GM21447 (cell line): ENCODE measurements at regions not wholly inside any gene's neighbourhood (a gene's known extent, or its start where the extent isn't known, plus 50 kb on each side); places are given as distances from the start of the nearest gene placed in this dataset.
"Not testable (repeated sequence)": the region's sequence is repeated elsewhere in the genome, so short reads cannot be mapped to it uniquely, and the experiment has no call there.

Experiments used
- ATAC-seq: cut with Tn5 transposase; IDR thresholded peaks from one replicate; pipeline ENCODE4 v1.9.1; 2021; ENCODE audit not compliant: unreplicated experiment

DNA sequence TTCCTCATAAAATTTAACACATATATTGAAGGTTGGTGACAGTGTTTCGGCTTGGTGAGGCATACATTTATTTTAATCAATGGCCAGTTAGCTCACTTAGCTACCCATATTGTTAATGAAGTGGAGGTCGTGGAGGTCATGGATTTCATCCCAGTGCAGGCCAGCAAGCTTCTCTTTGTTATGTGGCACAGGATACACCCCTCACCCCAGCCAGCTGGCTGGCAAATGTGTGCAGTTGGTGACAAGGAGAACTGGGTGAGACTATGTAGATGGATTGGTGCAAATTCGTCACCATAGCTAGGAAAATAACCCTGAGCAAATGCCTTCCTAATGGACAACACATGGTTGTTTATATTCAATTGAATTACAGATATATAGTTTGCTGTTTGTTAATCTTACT, 50.5 kb upstream of the FOXP2 start:
- ATAC-seq = no peak

DNA sequence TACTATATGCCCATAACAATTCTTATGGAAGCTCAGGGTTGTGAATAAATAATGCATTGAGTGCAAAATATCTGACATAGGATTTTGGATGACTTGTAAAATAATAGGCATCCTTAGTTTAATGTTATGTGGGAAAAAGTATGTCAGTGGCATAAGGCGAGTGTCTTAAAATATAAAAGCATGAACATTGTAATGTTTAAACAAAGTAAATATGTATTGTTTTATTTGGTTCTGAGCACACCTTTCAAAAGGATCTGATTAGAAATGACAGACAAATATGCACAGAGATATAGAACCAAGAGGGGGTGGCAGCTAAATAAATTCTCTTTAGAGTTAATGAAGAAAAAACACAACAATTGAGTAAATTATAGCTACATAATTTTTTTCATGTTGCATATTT, 51.3 kb upstream of the FOXP2 start:
- no peak for ATAC-seq

DNA sequence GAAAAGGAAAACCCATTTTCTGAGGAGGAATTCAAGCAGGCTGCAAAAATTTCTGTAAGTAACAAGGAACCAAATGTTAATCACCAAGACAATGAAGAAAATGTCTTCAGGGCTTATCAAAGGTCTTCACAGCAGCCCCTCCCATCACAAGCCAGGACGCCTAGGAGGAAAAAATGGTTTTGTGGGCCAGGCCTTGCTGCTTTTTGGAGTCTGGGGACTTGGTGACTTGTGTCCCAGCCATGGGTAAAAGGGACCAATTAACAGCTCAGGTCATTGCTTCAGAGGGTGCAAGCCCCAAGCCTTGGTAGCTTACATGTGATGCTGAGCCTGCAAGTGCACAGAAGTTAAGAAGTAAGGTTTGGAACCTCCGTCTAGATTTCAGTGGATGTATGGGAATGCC, 55.7 kb upstream of the FOXP2 start:
- ATAC-seq = no peak

DNA sequence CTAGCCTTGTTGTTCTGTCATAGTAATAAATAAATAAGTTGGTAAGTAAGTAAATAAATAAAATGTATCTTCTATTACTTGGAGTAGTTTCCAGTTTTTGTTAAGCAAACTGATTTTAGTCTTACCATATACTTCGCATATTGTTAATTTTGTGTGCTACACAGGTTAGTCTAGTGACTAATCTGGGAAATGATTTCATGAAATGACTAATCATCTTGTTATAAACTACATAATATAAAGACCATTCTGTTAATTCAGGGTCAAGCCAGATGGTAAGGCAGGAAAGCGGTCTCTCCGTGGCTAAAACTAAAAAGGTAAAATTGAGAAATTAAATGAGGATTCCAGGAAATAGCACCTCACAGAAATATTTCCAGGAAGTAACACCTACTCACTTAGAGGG, 58.5 kb upstream of the FOXP2 start:
- ATAC-seq = no peak

DNA sequence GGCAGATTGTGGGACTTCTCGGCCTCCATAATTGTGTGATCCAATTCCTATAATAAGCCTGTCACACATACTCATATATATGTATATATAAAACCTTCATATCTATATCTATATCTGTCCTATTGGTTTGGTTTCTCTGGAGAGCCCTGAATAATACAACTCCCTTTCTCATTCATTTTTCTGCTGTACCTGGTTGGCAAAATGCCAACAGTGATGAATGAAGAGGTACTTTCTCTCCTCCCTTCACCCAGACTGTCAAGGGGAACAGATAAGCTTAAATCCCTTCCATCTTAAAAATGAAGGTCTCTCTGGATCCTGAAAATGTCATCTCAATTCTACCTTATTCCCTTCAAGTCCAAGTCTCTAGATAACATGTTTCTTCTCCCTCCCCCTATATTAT, 60.3 kb upstream of the FOXP2 start:
- no peak for ATAC-seq

DNA sequence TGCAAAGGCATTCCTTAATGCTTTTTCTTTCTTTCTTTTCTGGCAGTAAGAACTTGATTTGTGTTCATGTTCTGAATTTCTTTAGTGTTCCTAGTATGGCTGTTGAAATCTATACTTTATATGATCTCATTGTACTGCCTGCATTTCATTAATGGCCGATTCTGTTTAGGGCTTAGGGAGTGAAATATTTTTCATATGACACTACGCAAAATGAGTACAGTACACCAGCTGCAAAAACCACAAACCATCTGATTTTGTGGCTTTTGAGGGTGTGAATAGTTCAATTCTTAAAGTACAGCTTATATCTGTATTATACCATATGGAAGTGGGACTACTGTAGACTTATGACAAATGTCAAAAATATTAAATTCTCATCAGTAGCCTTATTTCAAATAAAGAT, 69.1 kb upstream of the FOXP2 start:
- no peak for ATAC-seq

DNA sequence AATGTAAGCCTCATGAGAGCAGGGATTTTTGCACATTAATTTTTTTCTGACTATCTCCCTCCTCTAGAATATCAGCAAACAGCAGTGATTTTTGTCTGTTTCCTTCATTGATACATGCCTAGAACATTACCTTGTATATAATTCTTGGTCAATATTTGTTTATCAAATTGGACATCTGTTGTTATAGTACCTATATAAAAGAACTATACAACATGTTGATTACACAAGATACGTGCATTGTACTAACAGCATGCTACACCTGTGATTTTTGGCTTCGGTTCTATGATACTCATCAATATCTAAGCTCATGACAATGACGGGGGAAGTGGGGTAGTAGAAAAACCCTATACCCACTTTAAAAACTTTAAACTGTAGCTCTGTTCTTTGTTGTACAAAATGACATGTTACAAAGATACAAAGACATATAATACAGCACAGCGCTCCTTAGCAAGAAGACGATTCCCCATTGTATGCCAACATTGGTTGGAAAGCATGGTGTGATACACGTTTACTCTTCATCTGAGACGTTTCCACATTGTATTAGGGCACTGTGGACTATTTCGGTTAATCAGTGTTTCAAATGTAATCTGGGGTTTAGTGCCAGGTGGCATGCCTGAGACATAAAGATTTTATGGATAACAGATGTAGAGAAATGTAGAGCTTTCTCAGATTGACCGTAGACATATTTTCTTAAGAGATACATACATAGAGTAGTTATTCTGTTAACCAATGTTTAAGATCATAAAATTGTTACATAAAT, 70.5 kb upstream of the FOXP2 start:
- no peak for ATAC-seq

DNA sequence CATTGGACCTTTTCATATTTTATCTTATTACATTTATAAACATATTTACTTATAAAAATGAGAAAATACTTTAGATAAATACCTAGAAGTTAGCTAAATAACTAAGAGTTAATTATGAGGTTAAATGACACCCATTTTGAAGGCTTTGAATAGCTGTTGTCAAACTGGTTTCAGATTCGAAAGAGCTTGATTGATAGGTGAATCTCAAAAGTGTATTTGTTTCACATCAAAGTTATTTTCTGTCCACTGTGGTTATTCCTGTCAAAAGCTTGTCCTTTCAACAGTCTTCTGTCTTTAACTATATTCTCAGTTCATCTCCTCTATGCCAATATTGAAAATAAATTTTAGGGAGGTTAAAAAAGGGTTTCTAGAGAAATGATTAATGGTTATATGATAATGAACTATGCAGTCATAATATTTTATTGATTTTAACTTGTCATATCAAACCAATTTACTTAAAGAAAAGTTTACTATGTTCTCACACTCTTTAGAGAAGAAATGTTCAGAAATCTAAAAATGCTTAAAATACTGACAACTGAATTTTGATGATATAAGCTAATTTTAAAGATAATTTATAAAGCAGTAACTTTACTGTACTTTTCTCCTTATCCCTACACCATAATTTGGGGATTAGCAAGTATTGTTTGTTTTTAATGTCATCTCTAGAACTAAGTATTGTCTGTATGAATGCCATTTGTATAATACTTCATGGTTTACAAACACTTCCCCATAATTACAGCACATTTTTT, 72.0 kb upstream of the FOXP2 start:
- no peak for ATAC-seq

DNA sequence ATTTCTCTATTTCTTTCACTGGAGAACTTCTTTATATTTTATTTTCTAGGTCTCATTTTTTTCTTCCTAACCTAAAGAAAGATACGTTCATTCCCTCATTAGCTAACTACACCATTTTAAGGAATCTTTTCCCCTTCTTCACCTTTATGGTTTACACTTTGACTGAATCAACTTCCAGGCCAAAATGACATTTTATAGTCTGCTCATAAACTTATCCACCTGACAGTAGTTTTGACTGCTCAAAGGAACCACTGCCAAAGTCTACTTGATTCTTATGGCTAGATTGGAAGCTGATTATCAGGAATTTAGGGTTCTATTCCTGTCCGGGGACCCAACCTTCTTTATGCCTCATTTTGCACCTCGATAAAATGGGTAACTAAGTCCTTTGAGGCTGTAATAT, 73.0 kb upstream of the FOXP2 start:
- no peak for ATAC-seq

DNA sequence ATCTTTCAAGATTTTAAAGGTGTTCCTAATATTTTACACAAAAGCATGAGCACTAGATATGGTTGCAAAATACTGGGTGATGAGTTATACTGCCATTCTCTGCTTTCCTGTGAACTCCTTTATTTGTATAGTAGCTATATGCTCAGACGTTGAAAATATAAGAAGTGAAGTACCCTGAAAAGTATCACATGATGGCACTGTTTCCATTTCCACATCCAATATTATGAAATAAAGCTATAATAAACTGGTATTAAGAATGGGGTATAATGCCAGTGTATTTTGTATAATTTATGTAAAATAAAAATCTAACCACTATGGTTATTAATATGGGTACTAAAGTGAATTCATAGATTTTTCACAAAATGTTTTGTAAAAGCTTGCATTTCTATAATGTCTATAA, 79.6 kb upstream of the FOXP2 start:
- ATAC-seq = no peak

DNA sequence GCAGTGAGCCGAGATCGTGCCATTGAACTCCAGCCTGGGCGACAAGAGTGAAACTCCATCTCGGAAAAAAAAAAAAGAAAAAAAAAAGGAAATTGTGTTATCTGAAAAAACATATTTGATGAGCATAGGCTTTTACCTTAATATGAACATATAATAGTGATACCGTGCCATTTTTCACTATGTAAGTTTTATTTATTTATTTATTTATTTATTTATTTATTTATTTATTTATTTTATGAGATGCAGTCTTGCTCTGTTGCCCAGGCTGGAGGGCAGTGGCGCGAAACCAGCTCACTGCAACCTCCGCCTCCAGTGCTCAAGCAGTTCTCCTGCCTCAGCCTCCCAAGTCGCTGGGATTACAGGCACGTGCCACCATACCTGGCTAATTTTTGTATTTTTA, 85.2 kb upstream of the FOXP2 start:
- not testable (repeated sequence) for ATAC-seq

DNA sequence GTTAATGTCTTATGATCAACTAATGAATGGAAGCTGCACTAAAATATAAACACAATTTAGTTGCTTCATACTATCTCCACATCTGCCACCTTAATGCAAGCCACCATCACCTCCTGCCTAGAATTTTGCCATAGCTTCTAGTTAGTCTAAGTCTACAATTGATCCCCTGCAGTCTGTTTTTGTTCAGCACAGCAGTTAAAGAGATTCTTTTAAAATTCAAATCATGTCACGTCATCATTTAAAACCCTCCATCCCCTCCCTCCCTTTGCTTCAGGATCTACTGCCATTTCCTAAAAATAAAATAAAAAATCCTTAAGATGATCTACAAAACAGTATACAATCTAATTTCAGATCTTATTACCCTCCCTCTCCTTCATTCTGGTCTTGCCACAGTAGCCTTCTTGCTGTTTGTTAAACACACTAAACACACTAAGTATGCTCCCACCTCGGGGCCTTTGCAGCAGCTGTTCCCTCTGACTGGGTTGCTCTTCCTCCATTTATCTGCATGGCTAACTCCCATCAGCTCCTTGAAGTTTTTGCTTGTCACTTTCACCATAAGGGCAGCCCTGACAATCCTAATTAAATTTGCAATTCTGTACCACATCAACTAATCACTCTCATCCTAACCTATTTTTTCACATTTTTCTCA, 97.0 kb upstream of the FOXP2 start:
- ATAC-seq = no peak

DNA sequence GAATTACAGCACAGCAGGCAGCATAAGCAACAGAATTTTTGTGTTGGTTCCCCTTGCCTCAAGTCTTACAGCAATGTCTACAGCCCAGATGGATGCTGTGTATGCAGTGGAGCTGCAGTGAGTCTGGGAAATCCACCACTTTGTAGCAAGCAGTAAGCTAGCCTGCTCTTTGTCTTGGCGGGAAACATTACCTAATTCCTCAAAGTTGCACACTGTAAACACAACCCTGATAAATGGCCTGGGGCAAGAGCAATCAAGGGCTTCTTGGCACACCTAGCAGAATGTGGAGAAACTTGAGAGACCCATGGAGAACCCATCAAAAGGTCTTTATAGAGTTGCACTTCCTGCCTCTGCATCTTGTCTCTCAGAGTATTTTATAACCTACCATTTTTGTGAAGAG, 102.0 kb upstream of the FOXP2 start:
- no peak for ATAC-seq

DNA sequence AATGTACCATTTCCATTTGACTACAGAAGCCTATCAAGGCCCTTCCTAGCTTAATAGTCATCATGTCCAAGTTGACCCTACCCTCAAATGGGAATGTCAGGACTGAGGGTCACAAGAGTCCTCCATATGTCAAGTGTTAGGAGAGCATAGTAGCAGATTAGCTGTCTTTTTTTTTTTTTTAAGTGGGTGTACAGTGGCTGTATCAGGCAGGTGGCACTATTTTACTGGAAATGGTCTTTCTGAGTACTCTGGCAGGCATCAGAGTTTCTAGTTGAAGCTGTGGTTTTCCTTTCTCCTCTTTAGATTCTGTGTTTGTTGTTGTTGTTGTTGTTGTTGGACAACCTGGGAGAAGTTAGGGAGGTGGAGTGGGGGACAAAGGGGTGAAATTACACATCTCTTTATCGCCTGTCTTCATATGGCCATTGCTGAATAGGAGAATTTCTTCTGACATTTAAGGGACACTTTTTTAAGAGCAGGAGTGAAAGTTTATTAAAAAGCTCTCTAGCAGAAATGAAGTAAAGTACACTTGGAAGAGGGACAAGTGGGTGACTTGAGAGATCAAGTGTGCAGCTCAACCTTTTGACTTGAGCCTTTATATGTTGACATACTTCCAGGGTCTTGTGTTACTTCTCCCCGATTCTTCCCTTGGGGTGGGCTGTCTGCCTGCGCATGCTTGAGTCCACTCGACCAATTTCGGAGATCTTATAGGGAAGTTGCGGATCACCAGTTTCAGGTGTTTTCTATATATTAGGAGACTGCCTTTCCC, 104.1 kb upstream of the FOXP2 start:
- no peak for ATAC-seq

DNA sequence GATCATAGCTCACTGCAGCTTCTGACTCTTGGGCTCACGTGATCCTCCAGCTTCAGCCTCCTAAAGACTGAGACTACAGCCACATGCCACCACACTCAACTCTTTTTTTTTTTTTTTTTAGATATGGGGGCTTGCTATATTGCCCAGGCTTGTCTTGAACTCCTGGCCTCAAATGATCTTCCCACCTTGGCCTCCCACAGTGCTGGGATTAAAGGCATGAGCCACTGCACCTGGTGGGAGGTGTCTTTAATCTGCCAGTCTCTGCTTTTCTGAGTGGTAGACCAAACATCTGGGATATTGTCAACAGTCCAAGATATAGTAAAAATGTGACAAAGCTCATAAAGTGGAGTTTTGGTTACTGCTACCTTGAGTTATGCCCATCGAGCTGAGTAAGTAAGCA, 104.9 kb upstream of the FOXP2 start:
- no peak for ATAC-seq

DNA sequence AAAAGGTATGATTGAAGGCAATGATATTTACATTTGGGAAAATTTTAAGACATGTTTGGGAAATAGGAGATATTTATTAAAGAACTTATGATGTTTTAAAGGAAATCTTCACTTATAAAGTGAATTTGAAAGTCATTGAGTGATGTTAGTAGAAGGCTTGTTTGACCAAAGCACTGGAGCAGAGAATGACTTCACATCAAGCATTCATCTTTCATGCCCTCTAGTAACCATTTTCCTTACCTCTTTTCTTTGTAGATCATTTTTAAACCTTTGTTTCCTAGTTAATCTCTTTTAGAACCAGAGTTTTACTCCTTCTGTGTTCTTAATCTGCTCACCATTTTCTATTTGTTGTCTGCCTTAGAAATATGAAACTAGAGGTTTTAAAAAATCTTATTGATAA, 111.3 kb upstream of the FOXP2 start:
- no peak for ATAC-seq

DNA sequence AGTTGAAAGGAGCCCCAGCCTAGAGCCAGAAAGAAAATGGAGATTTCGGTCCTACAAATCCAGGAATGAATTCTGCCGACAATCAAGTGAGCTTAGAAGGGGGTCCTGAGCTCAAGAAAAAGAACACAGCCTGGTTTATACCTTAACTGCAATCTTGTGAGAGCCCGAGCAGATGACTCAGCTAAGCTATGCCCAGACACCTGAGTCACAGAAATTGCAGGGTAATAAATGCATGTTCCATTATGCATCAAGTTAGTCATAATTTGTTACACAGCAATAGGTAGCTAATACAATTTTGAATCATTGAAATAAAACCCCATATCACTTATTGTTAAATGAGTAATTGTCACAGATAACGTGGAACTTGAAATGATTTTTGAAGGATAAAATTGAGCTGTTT, 111.8 kb upstream of the FOXP2 start:
- ATAC-seq = no peak

DNA sequence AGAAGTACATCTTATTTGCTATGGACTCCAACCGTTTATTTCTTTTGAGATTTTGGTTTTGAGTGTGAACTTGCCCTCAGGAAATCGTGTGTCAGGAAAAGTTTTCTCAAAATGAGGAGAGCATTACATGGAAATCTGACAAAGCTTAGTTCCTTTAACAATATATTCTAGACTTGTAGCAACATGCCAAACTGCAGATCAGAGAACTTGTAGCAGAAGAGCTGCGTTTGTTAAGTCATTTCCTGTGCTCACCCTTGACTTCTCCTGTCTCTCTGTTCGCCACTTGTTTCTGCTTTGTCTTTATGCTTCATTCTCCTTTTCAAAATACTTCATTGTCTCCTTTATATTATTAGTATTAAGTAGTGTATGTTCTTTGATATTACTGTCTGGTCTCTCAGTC, 116.6 kb upstream of the FOXP2 start:
- ATAC-seq = no peak

DNA sequence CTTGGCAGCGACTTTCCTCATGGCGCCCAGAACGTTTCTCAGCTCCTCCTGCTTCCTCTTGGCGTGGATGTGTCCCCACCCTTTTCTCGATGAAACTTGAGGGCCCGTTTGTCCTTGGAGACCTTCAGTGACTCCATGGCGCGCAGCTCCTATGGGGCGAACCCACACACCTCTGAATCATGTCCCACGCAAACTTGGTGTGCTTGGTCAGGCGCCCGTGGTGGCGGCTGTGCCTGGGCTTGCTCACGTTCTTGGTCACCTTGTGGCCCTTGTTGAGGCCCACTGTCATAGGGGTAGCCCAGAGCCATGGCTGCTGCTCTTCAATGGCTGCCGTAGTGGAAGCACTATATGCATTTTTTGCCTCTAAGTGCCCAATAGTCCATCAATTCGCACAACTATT, 117.5 kb upstream of the FOXP2 start:
- ATAC-seq = no peak

DNA sequence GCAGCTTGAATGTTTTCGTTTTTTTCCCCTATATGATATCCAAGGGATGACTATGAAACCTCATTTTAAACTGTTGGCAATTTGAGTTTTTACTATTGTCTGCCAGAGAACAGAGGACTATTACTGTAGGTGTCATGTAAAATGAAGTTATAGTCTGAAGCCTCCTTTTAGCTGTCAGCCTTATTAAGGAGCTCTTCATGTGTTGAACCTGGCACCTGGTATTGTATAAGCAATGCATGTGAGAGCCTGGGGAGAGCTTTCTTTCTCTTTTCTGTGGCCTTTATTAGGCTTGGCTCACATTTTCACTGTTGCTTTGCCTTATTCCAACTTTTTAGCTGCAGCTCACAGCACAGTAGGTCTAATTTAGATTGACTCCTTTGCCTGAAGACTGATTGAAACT, 119.1 kb upstream of the FOXP2 start:
- no peak for ATAC-seq

DNA sequence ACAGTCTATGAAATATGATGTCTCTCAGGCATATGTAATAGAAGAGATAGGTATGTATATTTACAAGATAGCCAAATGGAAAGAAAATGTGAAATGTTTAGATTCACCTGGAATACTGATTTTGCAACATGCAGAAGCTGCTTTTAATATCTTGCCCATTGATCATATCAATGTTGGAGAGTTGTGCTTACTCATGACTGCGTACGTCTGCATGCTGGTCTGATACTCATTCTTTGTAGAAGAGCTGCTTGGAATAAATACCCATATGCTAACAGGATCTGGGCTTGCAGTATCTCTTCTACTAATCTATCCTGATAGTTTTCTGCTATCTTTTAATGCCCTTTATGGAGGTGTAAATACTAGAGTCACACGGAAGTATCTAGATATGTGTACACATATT, 120.6 kb upstream of the FOXP2 start:
- no peak for ATAC-seq
